ENCODE measurements at regions not wholly inside any gene's neighbourhood (a gene's known extent, or its start where the extent isn't known, plus 50 kb on each side); places are given as distances from the start of the nearest gene placed in this dataset.

GRCh38 chr2:122999821-123000220 lies 1025.3 kb upstream of the CNTNAP5 start:
- no peak for DNase-seq (ENCODE audit: low spot score)
- ChIA-PET CTCF (no interaction called here), POLR2A (ENCODE audit: low non-redundant PET) (no interaction called here)

GRCh38 chr2:123002660-123003248 lies 1022.3 kb upstream of the CNTNAP5 start:
- no peak for DNase-seq (ENCODE audit: low spot score)
- ChIA-PET POLR2A (ENCODE audit: low non-redundant PET) (no interaction called here), CTCF (interaction anchor here (0.6 kb wide), 1 partner anchor 853 kb away, joined by 3 read pairs; no protein-coding TSS in a partner anchor)
- H3K27ac ChIP-seq: no peak overlapping the region
- TF ChIP-seq CTCF (conservative IDR thresholded peaks at IDR 0.05; ENCODE audit: low read depth): no peak

More at GRCh38 chr2:122999821-123000220, 1025.3 kb upstream of the CNTNAP5 start:
- H3K27ac ChIP-seq: no peak overlapping the region
- TF ChIP-seq CTCF (conservative IDR thresholded peaks at IDR 0.05; ENCODE audit: low read depth): no peak

- TF ChIP-seq CTCF (conservative IDR thresholded peaks at IDR 0.05; ENCODE audit: low read depth): no peak
- DNase-seq (ENCODE audit: low spot score): no peak
- ChIA-PET CTCF (interaction anchor here (0.6 kb wide), 1 partner anchor 14 kb away, joined by 3 read pairs; no protein-coding TSS in a partner anchor), POLR2A (ENCODE audit: low non-redundant PET) (no interaction called here)
- H3K27ac ChIP-seq: no peak overlapping the region
These were observed 1009.9 kb upstream of the CNTNAP5 start for GRCh38 chr2:123015186-123015585.

- CTCF ChIA-PET: no interaction called here
- no peak overlapping the region for H3K27ac ChIP-seq
- POLR2A ChIA-PET (ENCODE audit: low non-redundant PET): no interaction called here
- TF ChIP-seq CTCF (conservative IDR thresholded peaks at IDR 0.05; ENCODE audit: low read depth): no peak
- DNase-seq (ENCODE audit: low spot score): no peak
These were observed 989.5 kb upstream of the CNTNAP5 start for GRCh38 chr2:123035541-123035940.

- CTCF ChIA-PET: no interaction called here
- no peak for DNase-seq (ENCODE audit: low spot score)
- H3K27ac ChIP-seq: no peak overlapping the region
- TF ChIP-seq CTCF (conservative IDR thresholded peaks at IDR 0.05; ENCODE audit: low read depth): no peak
- POLR2A ChIA-PET (ENCODE audit: low non-redundant PET): no interaction called here
These were observed 988.8 kb upstream of the CNTNAP5 start for GRCh38 chr2:123036300-123036699.

DNA sequence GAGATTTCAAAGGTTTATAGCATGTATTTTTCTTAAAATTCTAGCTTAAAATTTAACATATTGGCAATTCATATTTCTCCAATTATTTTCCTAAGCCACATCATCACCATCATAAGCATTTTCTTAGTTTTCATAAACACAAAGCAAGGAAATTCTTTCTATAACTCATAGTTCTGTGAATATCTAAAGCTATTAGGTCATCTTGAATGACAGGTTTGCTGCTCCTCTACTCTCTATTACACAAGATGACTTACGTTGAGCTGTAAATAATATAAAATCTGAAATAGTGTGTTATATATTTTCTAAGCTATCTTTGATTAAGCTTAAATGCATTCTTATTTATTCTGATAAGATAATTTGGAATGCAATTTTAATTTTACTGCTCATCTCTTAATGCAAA lies 984.6 kb upstream of the CNTNAP5 start:
- no peak for TF ChIP-seq CTCF (conservative IDR thresholded peaks at IDR 0.05; ENCODE audit: low read depth)
- no peak for DNase-seq (ENCODE audit: low spot score)
- no peak overlapping the region for H3K27ac ChIP-seq
- ChIA-PET CTCF (interaction anchor here (0.5 kb wide), 1 partner anchor 72 kb away, joined by 4 read pairs; no protein-coding TSS in a partner anchor), POLR2A (ENCODE audit: low non-redundant PET) (no interaction called here)
